Left lung (tissue), 4 donors: ENCODE measurements at regions not wholly inside any gene's neighbourhood (a gene's known extent, or its start where the extent isn't known, plus 50 kb on each side); places are given as distances from the start of the nearest gene placed in this dataset.
A peak's percentile ranks its signal among the peaks of the same experiment; 100 is the strongest.

Experiments
- ATAC-seq: fragments of 200-7000 bp; cut with Tn5 transposase; one replicate; pipeline ENCODE4 v1.9.1; 2020; ENCODE audit warnings: moderate library complexity
- DNase-seq, 4 donors: peaks; one replicate each; pipeline ENCODE4 v3.0.0-alpha.2; 2013 to 2020
- H3K27ac ChIP-seq, 2 donors: fragments of 200-600 bp; sonication (generic) in 1 of 2; one replicate each; pipeline versions ENCODE4 v1.5.0 to v1.8.0; 2020 to 2021
- H3K27me3 ChIP-seq, 2 donors: fragments of 200-600 bp; sonication (generic) in 1 of 2; one replicate each; pipeline versions ENCODE4 v1.5.0 to v1.8.0; 2020 to 2021
- H3K36me3 ChIP-seq, 2 donors: fragments of 200-600 bp; sonication (generic) in 1 of 2; one replicate each; pipeline versions ENCODE4 v1.5.0 to v1.8.0; 2020 to 2021
- H3K4me1 ChIP-seq, 2 donors: fragments of 200-600 bp; one replicate each; pipeline ENCODE4 v1.8.0; 2021
- H3K4me3 ChIP-seq, 2 donors: fragments of 200-600 bp; sonication (generic) in 1 of 2; one replicate each; pipeline versions ENCODE4 v1.5.0 to v1.8.0; 2020 to 2021; ENCODE audit warnings: mild to moderate bottlenecking in 1 of 2
- H3K9me3 ChIP-seq, 2 donors: fragments of 200-600 bp; sonication (generic) in 1 of 2; one replicate each; pipeline versions ENCODE4 v1.5.0 to v1.8.0; 2020 to 2021
- intact Hi-C, 2 donors: fragments of 100-400 bp; cut with DNase I; formaldehyde crosslinking; loops; one replicate each; pipeline versions ENCODE4 v1.11.2 to v1.14.2; 2022
- TF ChIP-seq, protein P1 (sequence below), 2 donors: fragments of 200-600 bp; sonication (generic) in 1 of 2; IDR thresholded peaks; one replicate each; pipeline versions ENCODE4 v1.5.0 to v1.8.0; 2021; ENCODE audit warnings: antibody characterized with exemption in 2 of 2
- donor health status: DM: no; HTN: yes; CAD: no.
- donor health status: DM: no; HTN: no; CAD: no.

DNA sequence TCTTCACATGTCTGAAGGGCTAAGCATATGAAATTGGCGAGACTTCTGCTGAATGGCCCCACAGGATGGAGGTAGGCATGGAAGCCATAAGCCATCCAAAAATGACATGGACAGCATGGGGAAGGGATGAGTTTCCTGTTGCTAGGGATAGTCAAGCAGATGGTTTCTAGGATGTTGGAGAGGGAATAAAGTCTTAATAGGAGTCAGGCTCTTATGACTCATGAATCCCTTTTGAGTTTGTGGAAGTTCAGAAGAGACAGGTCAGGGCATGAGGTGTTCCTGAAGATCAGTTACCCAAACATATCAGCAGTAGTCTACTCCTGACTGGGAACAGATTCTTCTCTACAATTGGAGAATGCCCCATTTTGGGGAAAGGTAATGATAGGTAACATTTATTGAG, 243.9 kb downstream of the REEP3 start:
- Histone ChIP-seq H3K27ac (no peak overlapping the region), H3K9me3 (no peaks in the 10 kb centered on the region), H3K36me3 (no peaks in the 10 kb centered on the region), H3K4me3 (no peak overlapping the region), H3K27me3 (no peaks in the 10 kb centered on the region), H3K4me1 (no peaks in the 10 kb centered on the region)
- ATAC-seq: no peak
- TF ChIP-seq, protein P1, sequence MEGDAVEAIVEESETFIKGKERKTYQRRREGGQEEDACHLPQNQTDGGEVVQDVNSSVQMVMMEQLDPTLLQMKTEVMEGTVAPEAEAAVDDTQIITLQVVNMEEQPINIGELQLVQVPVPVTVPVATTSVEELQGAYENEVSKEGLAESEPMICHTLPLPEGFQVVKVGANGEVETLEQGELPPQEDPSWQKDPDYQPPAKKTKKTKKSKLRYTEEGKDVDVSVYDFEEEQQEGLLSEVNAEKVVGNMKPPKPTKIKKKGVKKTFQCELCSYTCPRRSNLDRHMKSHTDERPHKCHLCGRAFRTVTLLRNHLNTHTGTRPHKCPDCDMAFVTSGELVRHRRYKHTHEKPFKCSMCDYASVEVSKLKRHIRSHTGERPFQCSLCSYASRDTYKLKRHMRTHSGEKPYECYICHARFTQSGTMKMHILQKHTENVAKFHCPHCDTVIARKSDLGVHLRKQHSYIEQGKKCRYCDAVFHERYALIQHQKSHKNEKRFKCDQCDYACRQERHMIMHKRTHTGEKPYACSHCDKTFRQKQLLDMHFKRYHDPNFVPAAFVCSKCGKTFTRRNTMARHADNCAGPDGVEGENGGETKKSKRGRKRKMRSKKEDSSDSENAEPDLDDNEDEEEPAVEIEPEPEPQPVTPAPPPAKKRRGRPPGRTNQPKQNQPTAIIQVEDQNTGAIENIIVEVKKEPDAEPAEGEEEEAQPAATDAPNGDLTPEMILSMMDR (IDR thresholded peaks at IDR 0.05): no peak
- intact Hi-C loops: no loop called here
- DNase-seq: no peak

DNA sequence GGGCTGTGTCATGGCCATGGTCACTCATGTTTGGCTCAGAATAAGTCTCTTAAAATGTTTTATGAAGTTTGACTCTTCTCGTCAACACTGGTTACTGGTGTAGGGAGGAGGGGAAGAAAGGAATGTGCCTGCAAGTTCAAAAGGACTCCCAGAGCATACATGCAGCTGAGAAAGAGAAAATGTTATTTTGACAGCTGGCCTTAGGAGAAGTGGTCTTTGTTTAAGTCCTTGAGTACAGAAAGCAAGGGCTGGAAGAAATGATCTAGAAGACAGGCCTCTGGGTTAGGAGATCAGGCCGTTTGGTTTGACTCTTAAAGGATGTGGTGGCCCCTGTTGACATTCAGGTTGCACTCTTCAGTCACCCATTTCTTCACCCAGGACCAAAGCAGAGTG, 245.5 kb downstream of the REEP3 start:
- H3K36me3 ChIP-seq: no peaks in the 10 kb centered on the region
- no peaks in the 10 kb centered on the region for H3K4me1 ChIP-seq
- DNase-seq (no peak), ATAC-seq (no peak)
- no peak overlapping the region for H3K4me3 ChIP-seq
- intact Hi-C loops: no loop called here
- H3K9me3 ChIP-seq: no peaks in the 10 kb centered on the region
- TF ChIP-seq, protein P1 (IDR thresholded peaks at IDR 0.05): no peak
- peak overlapping the region in 1 of 2 donors; percentile 15 for H3K27ac ChIP-seq
- H3K27me3 ChIP-seq: no peaks in the 10 kb centered on the region

DNA sequence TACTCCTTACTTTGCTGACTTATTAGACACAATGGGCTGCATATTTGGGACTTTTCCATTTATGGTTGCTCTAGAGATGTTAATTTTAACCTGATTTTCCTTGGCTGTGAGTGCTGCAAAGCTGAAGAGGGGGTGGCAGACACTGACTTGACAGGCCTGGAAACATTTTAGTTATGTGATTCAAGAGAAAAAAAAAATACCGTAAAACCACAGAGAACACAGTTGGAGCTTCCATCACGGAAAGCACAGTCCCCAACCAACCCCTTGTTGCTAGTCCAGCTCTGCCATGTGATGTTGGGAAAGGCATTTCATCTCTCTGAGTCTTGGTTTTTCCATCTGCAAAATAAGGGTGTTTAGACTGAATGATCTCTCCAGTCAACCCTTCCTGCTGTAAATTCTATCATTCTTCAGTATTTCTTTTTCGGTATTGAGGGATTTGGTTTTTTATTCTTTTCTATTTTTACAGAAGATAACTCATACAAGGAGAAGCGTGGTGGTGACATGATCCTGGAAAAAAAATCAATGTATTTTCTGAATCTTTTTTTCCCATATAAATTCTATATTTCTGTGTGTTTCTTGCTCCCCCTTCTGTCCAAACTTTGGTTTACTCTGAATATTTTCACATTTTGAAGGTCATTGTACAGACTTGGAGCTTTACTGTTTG, 246.1 kb downstream of the REEP3 start:
- ATAC-seq: peak; percentile 49
- peak in 2 of 4 donors; percentile 23 to 38 for DNase-seq
- H3K27ac ChIP-seq: peak overlapping the region in 1 of 2 donors; percentile 15

DNA sequence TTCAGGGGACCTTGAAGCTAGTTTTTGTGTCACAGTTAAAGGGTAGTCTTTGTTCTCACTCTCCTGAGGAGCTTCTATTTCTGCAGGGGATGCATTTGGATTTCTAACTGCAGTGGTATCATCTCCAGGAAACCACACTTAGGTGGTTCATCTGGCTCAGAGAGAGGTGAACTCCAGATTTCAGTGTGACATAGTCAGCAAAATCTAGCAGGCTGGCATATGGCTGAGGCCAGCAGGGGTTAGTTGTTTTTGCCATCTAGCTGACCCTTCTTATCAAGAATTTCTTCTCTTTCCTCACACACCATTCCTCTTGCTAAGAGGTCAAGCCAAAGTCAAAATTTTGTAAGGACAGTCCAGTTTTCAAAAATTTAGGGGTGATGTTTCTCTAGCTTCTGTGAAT, 248.2 kb downstream of the REEP3 start:
- no peak overlapping the region for H3K4me3 ChIP-seq
- H3K36me3 ChIP-seq: no peaks in the 10 kb centered on the region
- TF ChIP-seq, protein P1 (IDR thresholded peaks at IDR 0.05): no peak
- H3K9me3 ChIP-seq: no peaks in the 10 kb centered on the region
- no peaks in the 10 kb centered on the region for H3K4me1 ChIP-seq
- no peak for DNase-seq
- H3K27ac ChIP-seq: no peak overlapping the region
- intact Hi-C loops: no loop called here
- no peaks in the 10 kb centered on the region for H3K27me3 ChIP-seq
- no peak for ATAC-seq

More for the DNA sequence above, 246.1 kb downstream of the REEP3 start:
- Histone ChIP-seq H3K9me3 (no peaks in the 10 kb centered on the region), H3K4me1 (no peaks in the 10 kb centered on the region), H3K27me3 (no peaks in the 10 kb centered on the region), H3K4me3 (no peak overlapping the region), H3K36me3 (no peaks in the 10 kb centered on the region)
- intact Hi-C loops: no loop called here
- TF ChIP-seq, protein P1 (IDR thresholded peaks at IDR 0.05): peak in 1 of 2 donors; percentile 32

DNA sequence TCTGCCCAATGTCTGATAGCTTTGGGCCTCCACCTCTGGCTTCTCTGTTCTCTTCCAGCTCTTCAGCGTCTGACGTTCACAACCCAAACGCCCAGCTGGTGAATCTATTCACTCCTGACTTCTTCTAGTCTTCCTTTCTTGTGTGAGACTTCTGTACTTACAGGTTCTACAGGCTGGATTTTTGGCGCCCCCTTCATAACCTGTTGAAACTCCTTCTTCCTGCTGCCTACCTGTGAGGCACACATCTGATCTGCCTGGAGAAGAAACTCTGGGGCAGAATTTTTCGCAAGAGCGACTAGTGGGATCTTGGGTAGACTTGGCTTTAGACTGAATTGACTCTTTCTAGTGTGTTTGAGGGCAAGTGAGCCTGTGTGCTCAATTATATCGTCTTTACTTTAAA, 249.3 kb downstream of the REEP3 start:
- Histone ChIP-seq H3K36me3 (no peaks in the 10 kb centered on the region), H3K27me3 (no peaks in the 10 kb centered on the region), H3K27ac (no peak overlapping the region), H3K9me3 (no peaks in the 10 kb centered on the region), H3K4me1 (no peaks in the 10 kb centered on the region), H3K4me3 (no peak overlapping the region)
- intact Hi-C loops: no loop called here
- TF ChIP-seq, protein P1 (IDR thresholded peaks at IDR 0.05): no peak
- ATAC-seq (no peak), DNase-seq (no peak)
